Amniotic stem cell (primary cell): ENCODE measurements at regions not wholly inside any gene's neighbourhood (a gene's known extent, or its start where the extent isn't known, plus 50 kb on each side); places are given as distances from the start of the nearest gene placed in this dataset.
A peak's percentile ranks its signal among the peaks of the same experiment; 100 is the strongest.

Source experiments
- DNase-seq: peaks from one replicate; lab custom pipeline; 2025; lab: John Stamatoyannopoulos, UW

DNA sequence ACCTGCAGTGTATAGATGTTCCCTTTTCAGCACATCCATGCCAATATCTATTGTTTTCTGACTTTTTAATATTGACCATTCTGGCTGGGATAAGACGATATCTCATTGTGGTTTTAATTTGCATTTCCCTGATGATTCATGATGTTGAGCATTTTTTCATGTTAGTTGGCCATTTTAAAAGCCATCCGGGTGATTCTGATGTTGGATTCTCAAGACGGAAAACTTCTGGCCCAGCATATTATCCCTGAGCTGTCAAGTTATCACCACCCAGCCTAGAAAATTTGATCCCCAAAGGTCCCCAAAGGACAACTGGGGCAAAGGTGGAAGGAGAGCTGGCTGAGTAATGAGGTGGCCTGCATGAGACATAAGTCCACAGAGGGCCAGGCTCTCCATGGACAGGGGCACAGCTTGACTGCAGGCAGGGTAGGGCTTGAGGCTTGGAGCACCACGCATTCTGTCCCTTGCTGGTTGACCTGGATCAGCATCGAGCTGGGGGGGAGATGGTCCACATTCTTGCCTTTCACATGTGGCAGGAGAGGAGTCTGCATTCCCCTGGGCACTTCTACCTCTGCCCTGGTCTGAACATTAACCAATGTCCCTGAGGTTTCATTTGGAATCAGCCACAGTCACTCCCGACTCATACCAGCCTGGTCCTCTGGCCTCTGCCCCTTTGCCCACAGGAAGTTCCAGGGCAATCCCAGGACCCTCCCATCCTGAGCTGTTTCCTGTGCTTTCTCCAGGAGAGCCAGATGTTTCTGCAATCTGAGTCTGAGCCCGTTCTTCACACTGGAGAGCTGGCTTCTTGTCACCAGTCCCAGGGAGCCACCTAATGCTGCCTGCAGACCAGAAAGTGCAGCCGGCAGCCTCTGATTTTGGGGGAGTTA, 69.2 kb downstream of the ISG20 start:
- DNase-seq: no peak

DNA sequence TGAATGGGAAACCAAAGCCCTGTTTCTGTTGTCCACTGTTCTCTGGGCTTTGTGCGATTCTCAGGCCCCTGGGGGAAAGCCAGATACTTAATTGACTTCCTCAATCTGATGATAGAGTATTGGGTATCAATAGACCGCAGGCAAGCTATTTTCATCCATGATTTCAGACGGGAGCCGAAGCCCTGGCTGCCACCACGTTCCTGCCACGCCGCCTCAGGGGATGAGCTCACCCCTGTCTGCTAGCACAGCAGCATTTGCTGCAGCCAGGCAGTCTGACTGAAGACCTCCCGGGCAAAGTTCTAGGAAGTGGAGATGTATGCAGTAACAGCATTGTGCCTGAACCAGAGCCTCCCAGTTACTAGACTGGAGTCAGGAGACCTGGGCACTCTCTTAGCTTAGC, 69.8 kb downstream of the ISG20 start:
- peak; percentile 70 for DNase-seq

DNA sequence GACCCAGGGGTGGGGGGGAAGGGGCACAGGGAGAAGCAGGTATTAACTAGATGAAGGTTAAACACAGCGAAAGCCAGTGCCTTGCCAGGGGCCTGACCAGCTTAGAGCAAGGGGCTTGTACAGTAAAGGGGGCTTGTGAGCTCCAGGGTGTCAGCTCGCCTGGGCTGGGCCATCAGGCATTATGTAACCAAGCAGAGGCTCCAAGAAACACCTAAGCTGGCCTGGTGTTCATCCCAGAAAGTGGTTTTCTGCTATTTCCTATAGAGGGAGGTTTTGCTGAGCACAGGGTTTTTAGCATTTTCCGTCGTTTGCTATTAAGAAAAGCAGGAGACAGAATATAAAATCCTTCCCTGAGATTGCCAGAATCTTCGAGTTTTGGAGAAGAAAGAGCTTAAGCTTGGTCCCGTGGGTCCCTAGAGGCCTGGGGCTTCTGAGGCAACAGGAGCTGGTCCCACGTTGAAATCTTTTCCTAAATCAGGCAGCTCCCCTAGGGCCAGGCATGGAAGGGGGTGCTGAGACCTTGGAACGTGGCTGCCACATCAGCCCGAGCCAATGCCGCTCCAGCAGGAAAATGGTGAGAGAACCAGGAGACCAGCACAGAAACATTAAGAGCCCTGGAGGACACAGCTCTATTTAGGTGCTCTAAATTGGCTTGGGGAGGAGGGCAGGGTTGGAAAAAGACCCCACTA, 71.4 kb downstream of the ISG20 start:
- DNase-seq: no peak

DNA sequence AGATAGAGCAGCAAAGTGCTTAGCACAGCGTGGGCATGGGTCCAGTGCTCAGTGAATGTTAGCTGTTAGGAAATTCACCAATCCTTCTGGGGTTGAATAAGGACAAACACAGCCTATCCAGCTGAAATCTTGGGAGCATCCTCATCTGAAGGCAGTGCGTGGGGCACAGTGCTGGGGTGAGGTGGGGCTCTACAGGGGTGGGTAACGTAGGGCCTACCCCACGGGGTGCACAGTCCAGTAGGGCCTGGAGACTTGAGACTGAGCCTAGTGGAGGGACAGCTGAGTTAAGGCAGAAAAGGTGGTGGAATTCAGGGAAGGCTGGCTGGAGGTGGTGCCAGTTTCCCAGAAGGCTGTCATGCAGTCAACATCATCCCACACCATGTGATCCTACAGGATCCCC, 73.0 kb downstream of the ISG20 start:
- DNase-seq: no peak

DNA sequence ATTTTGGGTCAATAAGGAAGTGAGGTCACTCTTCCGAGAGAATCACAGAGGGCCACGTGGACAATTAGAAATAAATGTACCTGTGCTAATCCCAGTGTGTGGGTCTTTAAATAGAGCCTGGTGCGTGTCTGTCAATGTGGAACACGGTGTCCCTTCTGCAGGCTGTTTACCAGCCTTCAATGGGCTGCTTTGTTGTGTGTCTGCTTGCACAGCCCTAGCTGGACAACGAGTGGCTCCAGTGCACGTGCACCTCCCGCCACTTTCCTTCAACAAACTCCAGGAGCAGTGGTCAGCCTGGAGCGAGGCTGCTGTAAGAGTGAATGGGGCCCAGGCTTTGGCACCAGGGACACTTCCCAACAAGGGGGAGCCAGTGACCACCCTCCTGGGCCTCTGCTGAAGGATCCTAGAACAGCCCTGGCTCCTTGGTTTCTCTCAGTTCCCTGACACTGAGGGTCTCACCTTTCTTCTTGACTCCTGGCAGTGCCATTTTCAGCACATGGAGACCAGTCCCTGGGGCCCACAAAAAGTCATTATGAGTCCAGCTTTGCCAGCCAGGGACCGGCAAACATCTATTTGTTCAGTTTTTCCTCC, 76.1 kb downstream of the ISG20 start:
- no peak for DNase-seq

DNA sequence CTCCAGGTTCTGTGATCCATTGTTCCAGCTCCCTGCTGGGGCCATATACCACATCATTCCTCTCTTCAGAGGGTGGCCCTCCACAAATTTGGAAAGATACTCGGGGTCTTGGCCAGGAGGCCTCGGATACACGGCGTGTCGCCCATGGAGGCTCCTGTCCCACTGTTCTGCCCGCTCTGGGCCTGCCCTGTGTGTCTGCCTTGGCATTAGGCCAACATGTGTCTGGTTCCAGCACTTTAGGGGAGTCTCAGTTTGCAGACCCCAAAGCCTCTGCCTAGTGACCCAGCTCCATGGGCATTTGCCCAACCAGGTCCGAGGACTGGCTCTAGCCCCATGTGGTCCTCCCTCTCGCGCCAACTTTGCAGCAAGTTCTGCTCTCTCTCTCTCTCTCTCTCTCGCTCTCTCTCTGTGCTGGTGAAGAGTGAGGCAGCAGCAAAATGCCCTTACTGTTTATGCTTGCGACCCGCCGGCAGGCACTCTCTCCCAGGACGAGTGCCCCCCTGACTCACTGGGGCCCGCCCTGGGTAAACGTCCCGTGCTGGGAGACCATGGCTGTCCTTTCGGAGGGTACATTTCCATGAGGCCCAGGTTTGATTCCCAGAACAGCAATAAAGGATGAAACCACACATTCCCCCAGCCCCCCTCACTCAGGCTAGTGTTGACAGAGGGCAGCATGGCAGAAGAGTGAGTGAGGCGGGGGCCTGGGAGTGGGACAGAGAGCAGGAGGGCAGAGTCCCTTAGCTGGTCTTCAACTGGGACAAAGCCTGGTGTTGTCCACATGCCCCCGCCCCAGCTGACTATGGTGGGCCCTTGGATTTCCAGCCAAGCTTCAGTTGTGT, 77.9 kb downstream of the ISG20 start:
- no peak for DNase-seq

DNA sequence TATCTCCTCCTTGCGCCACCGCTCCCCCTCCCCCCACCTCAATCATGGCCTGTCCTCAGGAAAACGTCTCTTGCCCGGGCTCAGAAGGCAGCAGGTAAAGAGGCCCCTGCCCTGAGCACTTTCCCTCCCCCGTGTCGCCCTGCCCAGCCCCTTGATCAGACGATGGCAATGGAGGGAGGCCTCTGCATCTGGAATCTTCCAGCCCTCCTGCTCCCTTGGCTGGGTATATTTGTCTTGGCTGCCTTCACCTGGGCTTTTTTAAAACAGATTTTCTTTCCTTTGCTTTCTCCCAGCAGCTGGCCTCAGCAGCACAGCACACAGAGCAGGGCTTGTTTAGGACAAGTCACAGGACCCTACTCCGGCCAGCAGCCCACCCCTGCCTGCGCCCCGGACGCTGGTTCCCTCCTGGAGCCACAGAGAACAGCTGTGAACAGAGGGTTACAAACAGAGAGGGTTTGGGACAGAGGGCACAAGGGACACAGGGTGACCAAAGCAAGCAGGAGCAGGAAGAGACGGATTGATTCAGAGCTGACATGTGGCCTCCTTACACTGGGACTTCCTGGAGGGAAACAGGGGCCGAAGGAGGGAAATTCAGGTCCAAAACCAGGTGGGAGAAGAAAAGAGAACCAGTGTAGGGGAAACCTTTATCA, 78.7 kb downstream of the ISG20 start:
- no peak for DNase-seq

DNA sequence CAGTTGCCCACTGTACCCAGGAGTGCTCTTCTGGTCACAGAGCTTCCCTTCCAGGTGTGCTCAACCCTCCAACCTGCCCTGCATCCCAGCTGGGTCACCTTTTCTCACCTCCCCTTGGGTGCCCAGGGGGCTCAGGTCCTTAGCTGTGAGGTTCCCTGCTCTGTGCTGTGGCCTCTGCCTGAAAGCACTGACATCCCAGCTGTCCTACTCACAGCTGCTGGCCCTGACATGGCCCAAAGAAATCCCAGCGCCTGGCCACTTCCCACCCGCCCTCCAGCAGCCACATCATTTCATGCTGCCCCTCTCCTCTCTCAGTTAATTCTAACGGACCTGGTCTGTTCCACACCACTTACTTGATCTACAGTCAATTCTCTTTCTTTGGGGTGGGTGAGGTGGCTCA, 79.9 kb downstream of the ISG20 start:
- no peak for DNase-seq

DNA sequence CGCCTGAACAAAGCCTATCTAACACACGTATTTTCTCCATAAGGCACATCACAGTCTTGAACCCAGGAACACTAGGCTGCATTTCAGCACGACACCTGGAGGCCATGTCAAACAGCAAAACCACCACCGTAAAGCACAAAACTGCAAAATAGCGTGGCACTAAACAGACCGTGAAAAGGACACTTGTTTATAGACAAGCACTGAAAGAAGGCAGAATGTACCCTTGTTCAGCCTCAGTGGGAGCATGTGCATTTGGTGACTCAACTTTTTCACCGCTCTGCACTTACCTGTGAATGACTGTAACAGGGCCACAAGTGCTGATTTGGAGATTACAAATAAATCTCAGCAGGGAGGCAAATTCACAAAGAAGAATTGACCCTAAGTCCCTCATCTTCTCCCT, 80.8 kb downstream of the ISG20 start:
- no peak for DNase-seq

DNA sequence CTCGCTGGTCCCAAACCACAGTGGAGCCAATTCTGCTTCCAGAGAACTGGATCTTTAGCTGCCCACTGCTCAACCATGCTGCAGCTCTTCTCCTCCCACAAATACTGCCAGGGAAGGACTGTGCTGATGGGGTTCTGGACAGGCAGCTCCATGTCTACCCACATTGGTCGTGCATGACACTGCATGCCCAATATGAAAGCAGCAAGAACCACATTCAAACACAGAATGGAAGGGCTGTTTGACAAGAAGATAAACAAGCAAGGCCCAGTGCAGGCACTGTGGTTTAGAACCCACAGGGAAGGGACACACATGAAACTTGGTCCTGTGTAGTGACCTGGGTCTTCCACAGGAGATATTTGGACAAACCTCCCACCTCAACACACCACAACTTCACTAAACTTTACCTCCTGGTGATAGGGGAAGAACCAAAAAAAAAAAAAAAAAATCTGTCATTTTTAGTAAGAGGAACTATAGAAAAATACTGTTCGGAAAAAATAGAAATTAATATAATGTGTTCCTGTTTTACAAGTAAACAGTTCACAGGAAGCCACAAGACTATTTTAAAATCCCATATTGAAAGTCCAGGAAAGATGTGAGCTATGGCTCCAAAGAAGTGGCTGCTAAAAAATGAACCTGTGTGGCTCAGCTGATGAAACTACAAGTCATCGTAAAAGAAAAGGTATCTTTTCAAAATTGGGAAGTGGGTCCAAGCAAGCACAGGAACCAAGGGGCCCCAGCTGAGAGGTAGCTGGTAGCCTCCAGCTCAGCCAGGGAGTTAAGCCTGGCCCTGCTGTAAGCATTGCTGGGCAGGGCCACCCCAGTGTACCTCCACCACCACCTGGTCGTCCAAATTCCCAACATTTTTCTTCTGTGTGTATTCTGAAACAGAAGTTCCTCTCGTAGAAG, 77.7 kb upstream of the ACAN start:
- DNase-seq: no peak

DNA sequence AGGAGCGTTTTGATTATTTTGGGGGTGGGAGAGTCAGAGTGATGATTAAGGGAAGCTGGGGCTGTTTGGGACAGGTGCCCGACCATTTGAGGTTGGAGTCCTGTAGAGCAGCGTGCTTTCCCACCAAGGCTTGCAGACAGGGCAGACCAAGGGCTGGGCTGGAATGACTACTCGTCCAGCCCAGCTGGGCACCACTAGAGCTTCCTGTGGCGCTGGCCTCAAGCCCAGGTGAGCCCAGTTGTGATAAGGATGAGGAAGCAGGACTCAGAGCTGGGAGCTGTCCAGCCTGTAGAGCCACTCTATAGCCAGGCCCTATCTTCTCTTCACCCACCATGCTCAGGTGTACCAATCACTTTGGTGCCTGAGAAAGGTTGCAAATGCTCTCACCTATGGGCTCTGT, 75.8 kb upstream of the ACAN start:
- no peak for DNase-seq

DNA sequence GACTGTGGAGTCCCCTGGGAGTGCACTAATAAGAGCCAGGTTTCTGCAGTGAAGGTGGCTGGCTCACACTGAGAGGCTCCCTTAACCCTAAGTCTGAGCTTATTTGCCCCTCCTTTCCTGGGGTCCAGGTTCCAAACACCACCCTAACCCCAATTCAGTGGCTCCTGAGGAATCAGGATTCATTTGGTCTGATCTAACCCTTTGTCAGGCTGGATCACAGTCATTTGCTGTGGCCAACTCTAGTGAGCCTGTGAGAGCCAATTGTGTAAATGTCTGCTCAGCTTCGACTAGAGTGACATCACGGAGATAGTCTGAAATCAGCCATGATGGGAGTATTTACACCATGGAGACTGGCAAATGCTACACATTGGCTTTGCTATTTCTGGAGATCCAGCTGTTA, 73.7 kb upstream of the ACAN start:
- no peak for DNase-seq

DNA sequence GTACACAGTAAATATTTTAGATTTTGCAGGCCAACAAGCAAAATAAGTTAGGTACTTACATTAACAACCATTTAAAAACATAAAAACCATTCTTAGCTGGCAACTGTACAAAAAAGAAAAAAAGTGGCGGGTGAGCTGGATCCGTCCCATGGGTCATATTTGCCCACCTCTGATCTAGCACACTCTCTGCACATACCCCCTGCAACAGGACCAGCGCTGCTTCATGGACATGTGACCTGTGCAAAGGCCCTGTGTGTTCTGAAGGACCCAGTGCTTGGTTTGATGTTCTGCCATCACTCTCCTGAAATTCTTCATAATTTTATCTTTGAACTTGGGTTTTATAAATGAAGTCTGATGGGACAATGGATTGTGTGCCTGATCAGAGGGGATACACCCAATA, 72.5 kb upstream of the ACAN start:
- no peak for DNase-seq

DNA sequence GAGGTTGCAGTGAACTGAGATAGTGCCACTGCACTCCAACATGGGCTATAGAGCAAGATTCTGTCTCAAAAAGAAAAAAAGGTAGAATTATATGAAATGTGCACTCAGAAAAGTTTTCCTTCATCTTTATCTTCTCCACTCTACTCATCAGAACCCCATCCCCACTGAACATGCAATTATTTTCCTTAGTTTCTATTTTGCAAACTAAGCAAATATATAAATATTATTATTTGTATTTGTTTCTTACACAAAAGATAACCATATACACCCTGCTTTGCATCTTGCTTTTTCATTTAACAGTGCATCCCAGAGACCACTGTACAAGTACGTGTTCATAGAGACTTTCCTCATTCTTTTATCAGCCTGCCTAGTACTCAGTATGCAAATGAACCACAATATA, 68.0 kb upstream of the ACAN start:
- no peak for DNase-seq

DNA sequence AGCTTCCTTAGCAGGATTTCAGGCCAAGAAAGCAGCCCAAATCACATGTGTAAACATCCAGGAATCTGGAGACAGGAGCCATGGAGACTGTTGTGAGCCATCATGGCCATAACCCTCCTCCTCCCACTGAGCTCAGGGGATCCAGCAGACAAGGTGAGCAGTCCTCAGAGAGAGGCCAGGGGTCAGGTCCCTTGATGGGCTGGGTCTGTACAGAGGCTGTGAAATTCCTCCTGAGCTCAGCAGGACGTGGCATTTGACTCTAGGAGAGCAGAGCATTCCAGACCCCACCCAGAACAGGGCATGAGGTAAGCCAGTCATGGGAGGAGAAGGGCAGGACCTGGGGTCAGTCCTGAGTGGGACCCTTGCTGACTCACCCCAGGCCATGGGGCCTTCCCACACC, 67.0 kb upstream of the ACAN start:
- no peak for DNase-seq

DNA sequence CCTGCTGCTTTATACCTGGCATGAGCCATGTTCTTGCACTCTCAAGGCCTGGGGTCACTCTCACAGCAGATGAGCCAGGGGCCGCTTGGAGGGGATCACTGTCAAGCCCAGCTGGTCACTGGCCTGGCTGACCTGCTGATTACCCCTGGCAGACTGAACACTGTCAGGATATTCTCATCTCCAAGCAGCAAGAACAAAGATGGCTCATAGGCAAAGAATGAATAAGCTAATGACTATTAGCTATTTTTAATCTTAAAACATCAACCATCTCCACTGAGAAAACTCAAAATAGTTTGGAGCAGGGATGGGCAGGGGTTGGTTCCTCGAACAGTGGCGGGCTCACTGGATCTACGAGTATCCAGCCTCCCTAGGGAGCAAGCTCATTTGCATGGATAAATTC, 64.4 kb upstream of the ACAN start:
- DNase-seq: no peak

DNA sequence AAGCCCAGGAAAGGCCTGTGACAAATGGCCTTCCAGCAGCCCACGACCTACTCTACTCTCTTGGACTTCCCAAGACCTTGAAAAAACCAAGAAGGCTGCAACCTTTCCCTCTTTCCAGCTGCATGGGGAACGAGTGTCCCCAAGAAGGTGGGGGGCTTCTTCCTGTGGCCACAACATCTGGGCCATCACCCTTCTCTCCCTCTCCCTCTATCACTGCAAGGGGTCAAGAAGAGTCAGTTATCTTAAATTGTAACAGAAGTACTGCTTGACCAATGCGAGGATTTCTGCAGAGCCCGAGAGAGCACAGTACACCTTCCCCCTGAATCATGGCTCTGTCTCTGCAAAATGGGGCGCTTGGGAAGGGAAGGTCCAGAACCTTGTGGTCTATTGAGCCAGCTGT, 63.7 kb upstream of the ACAN start:
- no peak for DNase-seq

DNA sequence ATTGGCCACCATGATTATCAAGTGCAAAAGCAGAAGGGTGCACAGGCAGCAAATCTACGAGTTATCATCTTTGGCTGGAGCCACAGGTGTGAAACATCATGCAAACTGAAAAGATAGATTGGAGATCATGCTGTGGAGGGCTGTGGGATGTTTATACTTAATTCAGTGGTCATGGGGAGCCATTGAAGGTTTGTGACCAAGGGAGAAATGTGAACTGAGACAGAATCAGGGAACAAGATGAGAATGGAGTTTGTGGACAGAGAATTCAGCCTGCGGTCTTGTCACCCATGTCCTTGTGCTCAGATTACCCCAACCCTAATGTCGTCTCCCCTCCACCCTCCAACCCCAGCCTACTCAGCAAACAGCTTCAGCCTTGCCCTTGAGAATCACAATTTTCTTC, 62.9 kb upstream of the ACAN start:
- DNase-seq: no peak

DNA sequence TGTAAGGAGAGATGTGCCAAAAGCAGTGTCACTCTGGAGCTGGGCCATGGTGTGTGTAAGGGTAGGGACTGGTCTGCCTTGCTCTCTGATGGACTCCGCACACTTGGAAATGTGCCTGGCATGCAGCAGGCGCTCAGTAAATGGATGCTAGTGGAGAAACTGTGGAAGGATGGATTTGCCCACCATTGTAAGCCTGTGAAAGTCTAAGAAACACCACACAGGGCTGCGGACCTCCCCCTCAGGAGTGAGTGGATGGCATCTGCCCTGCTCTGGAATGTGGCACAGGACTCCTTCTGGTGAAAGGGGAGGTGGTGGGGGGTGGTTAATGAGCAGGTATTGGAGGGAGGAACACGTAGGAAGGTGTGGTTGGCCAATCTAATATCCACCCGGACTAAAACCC, 62.2 kb upstream of the ACAN start:
- no peak for DNase-seq

DNA sequence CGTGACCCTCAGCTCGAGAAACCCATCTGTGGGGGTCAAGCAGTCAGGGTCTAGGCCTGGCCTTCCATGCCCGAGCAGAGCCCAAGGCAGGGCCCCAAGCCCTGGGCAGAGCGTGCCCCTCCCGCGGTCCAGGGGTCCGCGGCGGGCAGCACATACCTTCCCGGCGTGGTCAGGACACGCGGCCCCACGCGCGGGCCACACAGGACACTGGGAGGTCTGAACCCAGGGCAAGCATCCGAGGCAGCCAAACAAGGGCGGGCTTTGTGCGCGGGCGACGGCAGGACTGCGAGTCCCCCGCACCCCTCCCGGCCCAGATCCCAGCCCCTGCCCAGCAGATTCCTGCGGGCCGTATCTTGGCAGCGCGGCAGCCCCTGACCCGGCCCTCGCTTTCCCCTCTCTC, 61.6 kb upstream of the ACAN start:
- no peak for DNase-seq

DNA sequence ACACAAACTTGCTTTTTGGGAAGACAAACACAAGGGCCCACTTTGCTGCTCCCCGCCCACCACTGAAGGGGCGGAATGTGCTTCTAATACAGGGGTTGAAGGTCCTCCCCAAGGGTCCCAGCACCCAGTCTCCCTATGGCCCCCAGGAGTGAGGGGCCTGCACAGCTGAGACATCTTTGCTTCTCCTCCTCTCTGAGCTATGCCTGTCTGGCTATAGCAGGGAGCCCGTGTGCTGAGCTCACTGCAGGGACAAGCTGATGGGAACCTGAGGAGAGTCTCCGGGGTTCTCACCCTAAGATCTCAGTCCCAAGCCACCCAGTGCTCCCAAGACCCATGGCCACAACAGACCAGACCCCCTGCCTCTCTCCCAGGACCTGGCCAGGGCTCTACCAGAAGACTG, 61.1 kb upstream of the ACAN start:
- no peak for DNase-seq
